GM23338 (cell line): ENCODE measurements at regions not wholly inside any gene's neighbourhood (a gene's known extent, or its start where the extent isn't known, plus 50 kb on each side); places are given as distances from the start of the nearest gene placed in this dataset.
A peak's percentile ranks its signal among the peaks of the same experiment; 100 is the strongest.

Experiments used
- ATAC-seq: fragments of 200-7000 bp; cut with Tn5 transposase; 3 replicates; pipeline ENCODE4 v1.9.1; 2020
- DNase-seq: peaks from one replicate; pipeline ENCODE4 v3.0.0-alpha.2; 2015; ENCODE audit warnings: low spot score
- H2AFZ ChIP-seq: fragments of 200-600 bp; sonication (generic); 2 replicates; pipeline ENCODE4 v1.8.0; 2016; ENCODE audit warnings: antibody characterized with exemption, mild to moderate bottlenecking, moderate library complexity
- H3F3A ChIP-seq: fragments of 200-600 bp; sonication (generic); replicated peaks from 2 replicates; pipeline ENCODE4 v1.8.0; 2017; ENCODE audit warnings: antibody characterized with exemption, mixed run types, low read depth
- H3K27ac ChIP-seq: fragments of 200-600 bp; sonication (generic); 2 replicates; pipeline ENCODE4 v1.6.1; 2016; ENCODE audit warnings: low read depth
- H3K27me3 ChIP-seq: fragments of 200-600 bp; sonication (generic); 2 replicates; pipeline ENCODE4 v1.8.0; 2016; ENCODE audit warnings: mild to moderate bottlenecking, mixed run types, moderate library complexity; ENCODE audit not compliant: insufficient read depth
- H3K36me3 ChIP-seq: fragments of 200-600 bp; sonication (generic); 2 replicates; pipeline ENCODE4 v1.8.0; 2016; ENCODE audit warnings: mild to moderate bottlenecking; ENCODE audit not compliant: insufficient read depth
- H3K4me1 ChIP-seq: fragments of 200-600 bp; sonication (generic); 2 replicates; pipeline ENCODE4 v1.8.0; 2016; ENCODE audit warnings: mild to moderate bottlenecking, moderate library complexity; ENCODE audit not compliant: insufficient read depth
- H3K4me2 ChIP-seq: fragments of 200-600 bp; sonication (generic); 2 replicates; pipeline ENCODE4 v1.7.1; 2017; ENCODE audit warnings: mixed run types
- H3K4me3 ChIP-seq: fragments of 200-600 bp; sonication (generic); 2 replicates; pipeline ENCODE4 v1.6.1; 2016; ENCODE audit warnings: mixed run types
- H3K79me2 ChIP-seq: fragments of 200-600 bp; sonication (generic); replicated peaks from 2 replicates; pipeline ENCODE4 v1.8.0; 2017; ENCODE audit warnings: mild to moderate bottlenecking; ENCODE audit not compliant: insufficient read depth
- H3K9me2 ChIP-seq: fragments of 200-600 bp; sonication (generic); 2 replicates; pipeline ENCODE4 v1.8.0; 2017; ENCODE audit not compliant: insufficient read depth
- H4K20me1 ChIP-seq: fragments of 200-600 bp; sonication (generic); replicated peaks from 2 replicates; pipeline ENCODE4 v1.8.0; 2017; ENCODE audit warnings: mild to moderate bottlenecking; ENCODE audit not compliant: insufficient read depth
- H3K27ac Mint-ChIP-seq: 2 replicates; pipeline ENCODE4 v1.8.0; 2020; ENCODE audit warnings: inconsistent platforms, mild to moderate bottlenecking, moderate library complexity, mixed read lengths
- H3K27me3 Mint-ChIP-seq: 3 replicates; pipeline ENCODE4 v1.8.0; 2022; ENCODE audit warnings: low read depth, mild to moderate bottlenecking, moderate library complexity, mixed read lengths, inconsistent platforms; ENCODE audit not compliant: insufficient read depth, poor library complexity
- H3K36me3 Mint-ChIP-seq: 3 replicates; pipeline ENCODE4 v1.8.0; 2021; ENCODE audit warnings: low read depth, mild to moderate bottlenecking, inconsistent platforms, moderate library complexity, mixed read lengths
- H3K4me1 Mint-ChIP-seq: 3 replicates; pipeline ENCODE4 v1.8.0; 2020; ENCODE audit warnings: mild to moderate bottlenecking, inconsistent platforms, mixed read lengths
- H3K4me3 Mint-ChIP-seq: 3 replicates; pipeline ENCODE4 v1.8.0; 2021; ENCODE audit warnings: moderate library complexity, mild to moderate bottlenecking, inconsistent platforms, mixed read lengths
- H3K9me3 Mint-ChIP-seq: 3 replicates; pipeline ENCODE4 v1.8.0; 2020; ENCODE audit warnings: moderate library complexity, mild to moderate bottlenecking, inconsistent platforms, mixed read lengths
- CREB1 ChIP-seq: fragments of 250-450 bp; sonication (Bioruptor Pico); IDR thresholded peaks from 2 replicates; pipeline ENCODE4 v1.5.0; 2020; ENCODE audit warnings: low read depth, mild to moderate bottlenecking, moderate library complexity
- EZH2phosphoT487 ChIP-seq: fragments of 200-600 bp; sonication (generic); IDR thresholded peaks from one replicate; pipeline ENCODE4 v1.8.1; 2018; ENCODE audit warnings: antibody characterized with exemption; ENCODE audit not compliant: unreplicated experiment
- STAT1 ChIP-seq: IDR thresholded peaks from one replicate; pipeline ENCODE4 v1.6.1; 2016; ENCODE audit warnings: antibody characterized with exemption; ENCODE audit not compliant: unreplicated experiment
- TF ChIP-seq, protein P1 (sequence below), 2 experiments: fragments of 200-600 bp in 1 of 2; sonication (generic) in 1 of 2; conservative IDR thresholded peaks; 2 replicates each; pipeline versions ENCODE4 v1.5.1 to v1.6.1; 2016 to 2017; ENCODE audit warnings: antibody characterized with exemption in 2 of 2, low read depth in 2 of 2, mild to moderate bottlenecking in 2 of 2, moderate library complexity in 1 of 2
- TF ChIP-seq, protein P2 (sequence below): IDR thresholded peaks from 2 replicates; pipeline ENCODE4 v1.6.1; 2016; ENCODE audit warnings: antibody characterized with exemption

DNA sequence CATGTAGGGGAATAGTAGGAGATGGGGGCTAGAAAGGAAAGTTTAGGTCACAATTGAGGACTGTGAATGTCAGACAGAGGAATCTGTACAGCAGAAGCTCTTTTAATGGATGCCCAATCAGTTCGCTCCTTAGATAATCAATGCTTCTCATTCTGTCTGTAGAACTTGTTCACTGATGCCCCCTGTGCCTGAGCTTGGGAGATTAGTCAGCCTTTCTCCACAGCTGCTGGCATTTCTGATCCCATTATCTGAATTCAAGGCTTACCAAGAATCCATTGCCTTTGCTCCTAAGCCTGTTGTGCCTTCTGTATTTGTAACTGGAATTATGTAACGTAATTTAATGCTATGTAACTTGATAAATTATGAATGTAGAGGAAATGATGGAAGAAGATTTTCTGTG, 53.2 kb upstream of the BBS12 start:
- peak; percentile 20 for DNase-seq

DNA sequence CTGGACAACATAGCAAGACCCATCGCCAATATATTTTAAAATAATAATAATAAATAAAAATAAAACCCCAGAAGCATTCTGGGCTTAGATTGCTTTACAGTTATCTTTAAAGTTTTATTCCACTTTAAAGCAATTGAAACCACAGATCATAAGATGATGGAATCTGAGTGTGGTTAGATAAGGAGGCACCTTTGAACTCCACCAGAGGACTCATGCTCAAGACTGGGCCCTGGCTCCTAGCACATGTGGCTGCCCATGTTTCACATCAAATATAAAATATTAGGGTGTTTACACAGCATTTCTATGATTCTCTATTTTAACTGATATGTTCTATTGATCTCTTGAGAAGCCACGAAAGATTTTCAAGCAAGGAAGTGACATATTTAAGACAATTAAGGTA, 52.6 kb upstream of the BBS12 start:
- no peaks in the 10 kb centered on the region for H3F3A ChIP-seq
- H3K4me3 Mint-ChIP-seq: no peak overlapping the region
- DNase-seq: no peak

More for the DNA sequence above, 53.2 kb upstream of the BBS12 start:
- no peak overlapping the region for H2AFZ ChIP-seq
- no peak overlapping the region for H3K27ac ChIP-seq
- H3K79me2 ChIP-seq: no peaks in the 10 kb centered on the region
- no peak for ATAC-seq
- peaks cover 3% of the 10 kb centered on the region for H3K27me3 Mint-ChIP-seq
- H3K27me3 ChIP-seq: no peaks in the 10 kb centered on the region
- 0 out of 2 replicates have a peak overlapping the region, but pooled peaks have one; percentile 39 for H3K4me2 ChIP-seq
- no peak overlapping the region for H3K4me3 ChIP-seq
- H3K4me1 ChIP-seq: peaks cover 7% of the 10 kb centered on the region; the same call in 1 of the 2 replicates
- H3K9me2 ChIP-seq: peaks cover 11% of the 10 kb centered on the region; the same call in 1 of the 2 replicates
- H3K36me3 Mint-ChIP-seq: peaks cover 19% of the 10 kb centered on the region
- H3F3A ChIP-seq: no peaks in the 10 kb centered on the region
- H3K27ac Mint-ChIP-seq: no peak overlapping the region
- H3K9me3 Mint-ChIP-seq: peaks cover 23% of the 10 kb centered on the region
- TF ChIP-seq STAT1 (no peak), CREB1 (CRISPR knock-in tag) (no peak)
- TF ChIP-seq, protein P1, sequence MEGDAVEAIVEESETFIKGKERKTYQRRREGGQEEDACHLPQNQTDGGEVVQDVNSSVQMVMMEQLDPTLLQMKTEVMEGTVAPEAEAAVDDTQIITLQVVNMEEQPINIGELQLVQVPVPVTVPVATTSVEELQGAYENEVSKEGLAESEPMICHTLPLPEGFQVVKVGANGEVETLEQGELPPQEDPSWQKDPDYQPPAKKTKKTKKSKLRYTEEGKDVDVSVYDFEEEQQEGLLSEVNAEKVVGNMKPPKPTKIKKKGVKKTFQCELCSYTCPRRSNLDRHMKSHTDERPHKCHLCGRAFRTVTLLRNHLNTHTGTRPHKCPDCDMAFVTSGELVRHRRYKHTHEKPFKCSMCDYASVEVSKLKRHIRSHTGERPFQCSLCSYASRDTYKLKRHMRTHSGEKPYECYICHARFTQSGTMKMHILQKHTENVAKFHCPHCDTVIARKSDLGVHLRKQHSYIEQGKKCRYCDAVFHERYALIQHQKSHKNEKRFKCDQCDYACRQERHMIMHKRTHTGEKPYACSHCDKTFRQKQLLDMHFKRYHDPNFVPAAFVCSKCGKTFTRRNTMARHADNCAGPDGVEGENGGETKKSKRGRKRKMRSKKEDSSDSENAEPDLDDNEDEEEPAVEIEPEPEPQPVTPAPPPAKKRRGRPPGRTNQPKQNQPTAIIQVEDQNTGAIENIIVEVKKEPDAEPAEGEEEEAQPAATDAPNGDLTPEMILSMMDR (conservative IDR thresholded peaks at IDR 0.05; ENCODE audit: low read depth in 2 of 2): peak in 1 of 2 experiments; percentile 20; a peak in 2 of 4 replicates
- H3K36me3 ChIP-seq: 0 out of 2 replicates have a peak, but pooled peaks cover 4% of the 10 kb centered on the region
- no peaks in the 10 kb centered on the region for H4K20me1 ChIP-seq
- peaks cover 10% of the 10 kb centered on the region; the same call in 2 of the 3 replicates for H3K4me1 Mint-ChIP-seq
- H3K4me3 Mint-ChIP-seq: no peak overlapping the region

DNA sequence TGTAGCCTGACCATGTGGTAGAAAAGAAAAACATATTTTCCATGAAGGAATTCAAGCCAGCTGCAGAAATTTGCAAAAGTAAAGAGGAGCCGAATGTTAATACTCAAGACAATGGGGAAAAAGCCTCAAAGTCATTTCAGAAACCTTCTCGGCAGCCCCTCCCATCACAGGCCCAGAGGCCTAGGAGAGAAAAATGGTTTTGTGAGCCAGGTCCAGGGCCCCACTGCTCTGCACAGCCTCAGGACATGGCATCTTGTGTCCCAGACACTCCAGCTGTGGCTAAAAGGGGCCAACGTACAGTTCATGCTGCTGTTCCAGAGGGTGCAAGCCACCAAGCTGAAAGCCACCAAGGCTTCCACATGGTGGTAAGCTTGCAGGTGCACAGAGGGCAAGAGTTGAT, 50.9 kb upstream of the BBS12 start:
- H3K4me3 Mint-ChIP-seq: no peak overlapping the region
- peaks cover 10% of the 10 kb centered on the region; the same call in 2 of the 3 replicates for H3K4me1 Mint-ChIP-seq
- Histone ChIP-seq H3K27me3 (no peaks in the 10 kb centered on the region), H3K9me2 (peaks cover 16% of the 10 kb centered on the region), H3K4me1 (peaks cover 7% of the 10 kb centered on the region; the same call in 1 of the 2 replicates), H2AFZ (no peak overlapping the region), H3K36me3 (0 out of 2 replicates have a peak, but pooled peaks cover 4% of the 10 kb centered on the region), H3K27ac (no peak overlapping the region), H3K4me2 (no peak overlapping the region), H3K4me3 (no peak overlapping the region), H3K79me2 (no peaks in the 10 kb centered on the region), H3F3A (no peaks in the 10 kb centered on the region), H4K20me1 (no peaks in the 10 kb centered on the region)
- TF ChIP-seq, protein P2, sequence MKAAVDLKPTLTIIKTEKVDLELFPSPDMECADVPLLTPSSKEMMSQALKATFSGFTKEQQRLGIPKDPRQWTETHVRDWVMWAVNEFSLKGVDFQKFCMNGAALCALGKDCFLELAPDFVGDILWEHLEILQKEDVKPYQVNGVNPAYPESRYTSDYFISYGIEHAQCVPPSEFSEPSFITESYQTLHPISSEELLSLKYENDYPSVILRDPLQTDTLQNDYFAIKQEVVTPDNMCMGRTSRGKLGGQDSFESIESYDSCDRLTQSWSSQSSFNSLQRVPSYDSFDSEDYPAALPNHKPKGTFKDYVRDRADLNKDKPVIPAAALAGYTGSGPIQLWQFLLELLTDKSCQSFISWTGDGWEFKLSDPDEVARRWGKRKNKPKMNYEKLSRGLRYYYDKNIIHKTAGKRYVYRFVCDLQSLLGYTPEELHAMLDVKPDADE: no peak
- TF ChIP-seq EZH2phosphoT487: no peak
- H3K36me3 Mint-ChIP-seq: peaks cover 19% of the 10 kb centered on the region
- ATAC-seq (no peak), DNase-seq (no peak)
- peaks cover 23% of the 10 kb centered on the region for H3K9me3 Mint-ChIP-seq
- H3K27me3 Mint-ChIP-seq: peaks cover 3% of the 10 kb centered on the region
- H3K27ac Mint-ChIP-seq: no peak overlapping the region

More for the DNA sequence above, 52.6 kb upstream of the BBS12 start:
- H2AFZ ChIP-seq: no peak overlapping the region
- 0 out of 2 replicates have a peak, but pooled peaks cover 4% of the 10 kb centered on the region for H3K36me3 ChIP-seq
- Mint-ChIP-seq H3K27me3 (peaks cover 3% of the 10 kb centered on the region), H3K9me3 (peaks cover 23% of the 10 kb centered on the region), H3K27ac (no peak overlapping the region), H3K4me1 (peaks cover 10% of the 10 kb centered on the region; the same call in 2 of the 3 replicates), H3K36me3 (peaks cover 19% of the 10 kb centered on the region)
- H3K27me3 ChIP-seq: no peaks in the 10 kb centered on the region
- no peak overlapping the region for H3K27ac ChIP-seq
- no peak overlapping the region for H3K4me2 ChIP-seq
- TF ChIP-seq EZH2phosphoT487: no peak
- H3K4me1 ChIP-seq: peaks cover 7% of the 10 kb centered on the region; the same call in 1 of the 2 replicates
- peaks cover 16% of the 10 kb centered on the region; the same call in 1 of the 2 replicates for H3K9me2 ChIP-seq
- no peaks in the 10 kb centered on the region for H4K20me1 ChIP-seq
- H3K4me3 ChIP-seq: no peak overlapping the region
- no peak for ATAC-seq
- no peaks in the 10 kb centered on the region for H3K79me2 ChIP-seq
